ENCODE measurements at regions not wholly inside any gene's neighbourhood (a gene's known extent, or its start where the extent isn't known, plus 50 kb on each side); places are given as distances from the start of the nearest gene placed in this dataset.

DNA sequence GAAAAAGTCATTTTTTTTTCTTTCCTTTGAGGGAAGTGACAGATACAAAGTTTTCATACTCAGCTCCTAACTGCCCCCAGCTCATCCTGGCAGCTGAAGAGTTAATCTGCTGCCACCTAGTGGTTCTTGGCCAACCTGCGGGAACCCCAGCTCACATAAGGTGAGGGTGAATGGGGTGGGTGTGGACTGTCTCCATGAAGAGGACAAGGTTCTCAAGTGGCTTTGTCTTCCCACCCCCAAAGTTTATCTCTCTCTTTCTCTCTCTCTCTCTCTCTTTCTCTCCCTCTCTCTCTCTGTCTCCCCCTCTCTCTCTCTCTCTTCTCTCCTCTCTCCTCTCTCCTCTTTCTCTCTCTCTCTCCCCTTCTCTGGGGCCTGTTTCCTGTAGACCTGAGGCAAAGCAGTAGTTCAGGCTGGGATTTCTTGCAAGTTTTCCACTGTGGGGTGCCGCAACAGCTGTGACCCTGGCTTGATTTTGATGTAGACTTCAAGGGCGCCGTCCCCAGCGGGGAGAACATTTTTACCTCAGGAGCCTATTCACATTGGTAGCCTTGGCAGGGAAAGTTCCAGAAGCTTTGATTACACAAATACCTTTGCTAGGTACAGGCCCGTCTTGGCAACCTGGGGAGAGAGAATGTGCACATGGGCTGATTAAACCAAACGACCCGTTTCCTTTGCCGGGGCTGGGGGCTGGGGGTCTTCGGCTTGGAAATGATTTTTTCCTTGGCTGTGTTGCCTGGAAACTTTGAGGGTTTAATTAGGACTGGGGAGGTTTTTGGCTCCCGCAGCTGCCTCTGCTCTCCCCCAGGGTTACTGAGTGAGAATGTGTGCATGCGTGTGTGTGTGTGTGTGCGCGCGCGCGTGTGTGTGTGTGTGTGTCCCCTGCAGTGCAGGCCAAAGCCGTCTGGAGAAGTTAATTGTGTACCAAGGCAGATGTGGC lies 135.9 kb downstream of the TM2D1 start:
- no peak overlapping the region for H4K91ac ChIP-seq (ENCODE audit: insufficient read length, low read depth, low read length)
- no peaks in the 10 kb centered on the region for H3K4me1 ChIP-seq (ENCODE audit: insufficient read depth, low read length)
- no peak overlapping the region for H3K56ac ChIP-seq (ENCODE audit: insufficient read length, low read depth, low read length)
- WGBS (ENCODE audit: extremely low coverage, insufficient read length, low lambda C conversion rate), result no CpG with 5 or more reads among the region's 18 CpGs
- H2BK12ac ChIP-seq (ENCODE audit: insufficient read length, low read depth, low read length), result no peak overlapping the region
- Mint-ChIP-seq H3K9me3 (peaks cover 0 to under 1% of the 10 kb centered on the region in 2 experiments; a peak in 2 of 5 replicates), H3K27me3 (ENCODE audit: low read depth) (peaks cover 4% of the 10 kb centered on the region; the same call in 1 of the 2 replicates), H3K4me3 (no peak overlapping the region; a peak in 1 of 5 replicates), H3K36me3 (ENCODE audit: insufficient read depth in 1 of 3, low read depth in 3 of 3) (no peaks in the 10 kb centered on the region), H3K4me1 (peaks cover 12 to 21% of the 10 kb centered on the region in 2 experiments), H3K27ac (peak overlapping the region; percentile 59 to 94 (median 93); a peak in 6 of 7 replicates)
- no peak overlapping the region for H4K8ac ChIP-seq (replicated peaks; ENCODE audit: insufficient read length, low read depth, low read length)
- H2AK5ac ChIP-seq (ENCODE audit: insufficient read length, low read length), result no peak overlapping the region
- H3K4ac ChIP-seq (ENCODE audit: low read depth, low read length), result no peak overlapping the region
- no peak overlapping the region for H4K5ac ChIP-seq (ENCODE audit: insufficient read length, low read depth, low read length)
- H3K27me3 ChIP-seq (ENCODE audit: insufficient read depth, low read length), result no peaks in the 10 kb centered on the region
- no peaks in the 10 kb centered on the region for H3K79me1 ChIP-seq (ENCODE audit: insufficient read depth, low read depth, low read length, poor library complexity, severe bottlenecking)
- no peaks in the 10 kb centered on the region for H3K79me2 ChIP-seq (ENCODE audit: insufficient read depth, low read length)
- no peaks in the 10 kb centered on the region for H3K23me2 ChIP-seq (ENCODE audit: insufficient read length, low read depth, low read length, poor library complexity, severe bottlenecking)
- no peak overlapping the region for H3K9ac ChIP-seq (ENCODE audit: extremely low read depth, insufficient read length, low read length)
- TF ChIP-seq, protein P1, sequence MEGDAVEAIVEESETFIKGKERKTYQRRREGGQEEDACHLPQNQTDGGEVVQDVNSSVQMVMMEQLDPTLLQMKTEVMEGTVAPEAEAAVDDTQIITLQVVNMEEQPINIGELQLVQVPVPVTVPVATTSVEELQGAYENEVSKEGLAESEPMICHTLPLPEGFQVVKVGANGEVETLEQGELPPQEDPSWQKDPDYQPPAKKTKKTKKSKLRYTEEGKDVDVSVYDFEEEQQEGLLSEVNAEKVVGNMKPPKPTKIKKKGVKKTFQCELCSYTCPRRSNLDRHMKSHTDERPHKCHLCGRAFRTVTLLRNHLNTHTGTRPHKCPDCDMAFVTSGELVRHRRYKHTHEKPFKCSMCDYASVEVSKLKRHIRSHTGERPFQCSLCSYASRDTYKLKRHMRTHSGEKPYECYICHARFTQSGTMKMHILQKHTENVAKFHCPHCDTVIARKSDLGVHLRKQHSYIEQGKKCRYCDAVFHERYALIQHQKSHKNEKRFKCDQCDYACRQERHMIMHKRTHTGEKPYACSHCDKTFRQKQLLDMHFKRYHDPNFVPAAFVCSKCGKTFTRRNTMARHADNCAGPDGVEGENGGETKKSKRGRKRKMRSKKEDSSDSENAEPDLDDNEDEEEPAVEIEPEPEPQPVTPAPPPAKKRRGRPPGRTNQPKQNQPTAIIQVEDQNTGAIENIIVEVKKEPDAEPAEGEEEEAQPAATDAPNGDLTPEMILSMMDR (conservative IDR thresholded peaks at IDR 0.05), result peak; percentile 90
- H2BK20ac ChIP-seq (ENCODE audit: low read depth, low read length, poor library complexity, severe bottlenecking), result no peak overlapping the region
- no peak overlapping the region for H2BK120ac ChIP-seq (ENCODE audit: low read depth, low read length, poor library complexity, severe bottlenecking)
- no peak overlapping the region for H2BK5ac ChIP-seq (ENCODE audit: insufficient read length, low read length)
- H3K27ac ChIP-seq (ENCODE audit: insufficient read length, low read depth, low read length), result no peak overlapping the region
- DNase-seq, result peak; percentile 83
- H3K14ac ChIP-seq (ENCODE audit: insufficient read depth, low read length), result no peak overlapping the region
- no peak overlapping the region for H3T11ph ChIP-seq (ENCODE audit: low read length)
- H2AFZ ChIP-seq (ENCODE audit: low read length), result no peak overlapping the region
- H3K4me2 ChIP-seq (ENCODE audit: insufficient read depth, insufficient read length, low read length), result no peak overlapping the region
- H2BK15ac ChIP-seq (ENCODE audit: low read depth, low read length), result no peak overlapping the region
- H3K9me3 ChIP-seq (ENCODE audit: control insufficient read depth, low read depth, low read length), result no peaks in the 10 kb centered on the region
- no peak overlapping the region for H3K18ac ChIP-seq (ENCODE audit: insufficient read length, low read depth, low read length)
- no peaks in the 10 kb centered on the region for H4K20me1 ChIP-seq (ENCODE audit: control insufficient read depth, insufficient read depth, insufficient read length)
- no peak overlapping the region for H3K23ac ChIP-seq (ENCODE audit: insufficient read length, low read depth, low read length)

All from H9 (cell line).